Activated CD8-positive, alpha-beta memory T cell treated with anti-CD3 and anti-CD28 coated beads, Interleukin-2, amount 50 U/mL, for 24 hours (primary cell): ENCODE measurements at regions not wholly inside any gene's neighbourhood (a gene's known extent, or its start where the extent isn't known, plus 50 kb on each side); places are given as distances from the start of the nearest gene placed in this dataset.
"Not testable (repeated sequence)": the region's sequence is repeated elsewhere in the genome, so short reads cannot be mapped to it uniquely, and the experiment has no call there.

Experiments used
- DNase-seq: peaks from one replicate; pipeline ENCODE4 v3.0.0-alpha.2; 2020; ENCODE audit errors: extremely low read depth

DNA sequence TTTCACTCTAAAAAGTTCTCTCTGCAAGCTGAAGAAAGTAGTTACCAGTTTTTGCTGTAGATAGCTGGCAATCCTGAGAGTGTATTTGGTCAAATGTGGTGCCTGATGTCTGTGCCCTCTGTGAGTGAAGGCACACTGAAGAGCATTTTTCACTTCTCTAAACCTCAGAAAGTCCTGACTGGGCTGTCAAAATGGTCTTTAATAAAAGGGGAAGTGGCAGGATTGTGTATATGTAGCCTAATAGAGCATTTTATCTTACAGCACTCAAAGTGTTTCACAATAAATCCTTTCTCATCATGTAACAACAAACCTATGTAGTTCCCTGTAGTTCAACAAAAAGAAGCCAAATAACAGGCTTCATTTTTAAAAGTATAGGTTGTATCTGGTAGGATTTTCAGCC is 1552.3 kb upstream of the SLC39A10 start:
- no peak for DNase-seq

GRCh38 chr2:194103941-194104659 is 1552.9 kb upstream of the SLC39A10 start:
- no peak for DNase-seq

GRCh38 chr2:194102546-194102945 is 1554.5 kb upstream of the SLC39A10 start:
- DNase-seq = no peak

DNA sequence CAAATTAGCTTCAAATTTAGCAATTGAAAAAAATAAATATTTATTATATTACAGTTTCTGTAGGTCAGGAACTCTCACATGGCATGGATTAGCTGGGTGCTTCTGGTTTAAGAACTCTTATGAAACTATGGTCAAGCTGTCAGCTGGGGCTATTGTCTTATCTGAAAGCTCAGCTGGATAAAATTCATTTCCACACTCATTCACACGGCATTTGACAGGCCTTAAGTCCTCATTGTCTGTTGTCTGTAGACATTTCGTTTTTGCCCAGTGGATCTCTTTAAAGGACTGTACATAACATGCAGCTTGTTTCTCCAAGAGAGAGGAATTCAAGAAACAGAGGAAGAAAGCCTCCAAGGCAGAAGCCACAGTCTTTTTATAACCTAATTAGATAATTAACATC is 1556.8 kb upstream of the SLC39A10 start:
- DNase-seq = no peak

GRCh38 chr2:194096402-194096801 is 1560.6 kb upstream of the SLC39A10 start:
- no peak for DNase-seq

DNA sequence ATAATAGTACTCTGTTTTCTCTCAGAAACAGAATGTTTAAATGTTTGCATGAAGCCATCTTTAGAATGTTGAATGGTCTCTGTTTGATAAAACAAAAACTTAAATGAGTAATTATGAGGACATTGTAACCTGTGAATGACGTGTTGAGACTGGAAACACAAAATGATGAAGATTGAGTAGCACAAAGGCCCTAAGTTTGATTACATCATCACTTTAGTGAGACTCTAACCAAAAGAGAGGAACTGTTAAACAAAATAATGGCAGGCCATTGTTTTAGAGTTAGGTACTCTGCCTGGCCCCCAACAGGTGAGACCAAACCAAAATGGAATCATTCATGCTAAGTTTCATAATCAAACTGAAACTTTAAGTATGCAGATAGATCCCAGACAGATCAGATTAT is 1561.7 kb upstream of the SLC39A10 start:
- no peak for DNase-seq

DNA sequence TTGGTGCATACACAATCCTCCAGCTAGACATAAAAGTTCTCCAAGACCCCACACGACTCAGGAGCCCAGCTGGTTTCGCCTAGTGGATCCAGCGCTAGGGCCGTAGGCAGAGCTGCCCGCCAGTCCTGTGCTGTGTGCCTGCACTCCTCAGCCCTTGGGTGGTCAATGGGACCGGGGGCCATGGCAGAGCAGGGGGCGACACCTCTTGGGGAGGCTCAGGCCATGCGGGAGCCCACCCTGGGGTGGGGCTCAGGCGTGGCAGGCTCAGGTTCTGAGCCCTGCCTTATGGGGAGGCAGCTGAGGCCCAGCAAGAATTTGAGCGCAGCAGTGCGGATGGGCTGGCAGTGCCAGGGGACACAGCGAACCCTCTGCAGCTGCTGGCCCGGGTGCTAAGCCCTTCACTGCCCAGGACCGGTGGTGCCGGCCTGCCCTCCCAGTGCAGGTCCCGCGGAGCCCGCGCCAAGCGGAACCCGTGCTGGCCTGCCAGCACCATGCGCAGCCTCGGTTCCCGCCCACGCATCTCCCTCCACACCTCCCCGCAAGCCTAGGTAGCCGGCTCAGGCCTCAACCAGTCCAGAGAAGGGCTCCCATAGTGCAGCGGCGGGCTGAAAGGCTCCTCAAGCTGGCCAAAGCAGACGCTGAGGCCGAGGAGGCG is 1566.6 kb upstream of the SLC39A10 start:
- no peak for DNase-seq

GRCh38 chr2:194087089-194087958 is 1569.7 kb upstream of the SLC39A10 start:
- DNase-seq = no peak

DNA sequence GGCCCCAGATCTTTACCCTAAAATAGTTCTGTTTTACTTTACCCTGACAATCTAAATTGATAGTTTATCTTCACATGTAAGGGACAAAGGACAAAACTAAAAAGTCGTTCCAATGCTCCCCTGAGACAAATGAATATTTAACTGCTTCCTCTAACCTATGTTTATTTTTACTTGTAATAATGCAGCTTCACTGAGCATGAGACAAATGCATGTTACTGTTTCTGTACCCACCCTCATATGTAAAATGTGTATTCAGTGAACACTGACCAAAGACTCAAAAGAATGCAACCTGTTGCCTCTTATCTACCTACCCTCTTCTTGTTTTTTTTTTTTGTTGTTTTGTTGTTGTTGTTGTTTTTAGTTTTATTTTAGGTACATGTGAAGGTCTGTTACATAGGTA is 1570.9 kb upstream of the SLC39A10 start:
- DNase-seq = no peak

DNA sequence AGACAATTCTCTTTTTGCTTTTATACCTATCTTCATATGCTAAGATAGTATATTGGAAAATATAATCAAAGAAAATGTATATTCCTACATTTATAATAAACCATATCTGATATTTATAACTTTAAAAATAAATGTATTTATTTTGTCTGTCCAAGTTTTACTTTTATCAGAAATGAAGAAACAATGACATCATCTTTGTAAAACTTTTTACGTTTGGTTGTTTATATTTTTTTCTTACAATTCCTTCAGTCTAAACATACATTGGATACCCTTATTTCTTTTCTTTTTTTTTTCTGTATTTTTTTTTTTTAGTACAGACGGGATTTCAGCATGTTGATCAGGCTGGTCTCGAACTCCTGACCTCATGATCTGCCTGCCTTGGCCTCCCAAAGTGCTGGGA is 1577.0 kb upstream of the SLC39A10 start:
- DNase-seq = no peak

GRCh38 chr2:194077366-194077765 is 1579.7 kb upstream of the SLC39A10 start:
- DNase-seq = no peak

DNA sequence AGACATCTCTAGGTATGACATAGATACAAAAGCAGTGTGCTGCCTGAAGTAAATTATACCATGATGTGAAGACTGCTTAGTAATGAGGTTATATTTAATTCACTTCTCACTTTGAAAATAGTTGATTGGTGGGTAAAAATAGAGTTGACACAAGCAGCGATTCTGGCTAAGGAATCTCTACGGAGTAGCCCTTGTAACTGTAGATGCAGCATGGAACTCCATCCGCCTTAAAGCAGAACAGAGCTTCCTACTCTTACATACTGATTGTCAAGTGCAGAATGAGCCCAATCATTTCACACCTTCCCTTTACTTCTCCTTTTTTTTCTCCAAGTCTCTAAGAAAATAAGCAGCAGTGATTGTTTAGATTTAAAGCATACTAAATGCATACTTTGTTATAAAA is 1594.6 kb upstream of the SLC39A10 start:
- DNase-seq = no peak

GRCh38 chr2:194060269-194060668 is 1596.8 kb upstream of the SLC39A10 start:
- DNase-seq = no peak

DNA sequence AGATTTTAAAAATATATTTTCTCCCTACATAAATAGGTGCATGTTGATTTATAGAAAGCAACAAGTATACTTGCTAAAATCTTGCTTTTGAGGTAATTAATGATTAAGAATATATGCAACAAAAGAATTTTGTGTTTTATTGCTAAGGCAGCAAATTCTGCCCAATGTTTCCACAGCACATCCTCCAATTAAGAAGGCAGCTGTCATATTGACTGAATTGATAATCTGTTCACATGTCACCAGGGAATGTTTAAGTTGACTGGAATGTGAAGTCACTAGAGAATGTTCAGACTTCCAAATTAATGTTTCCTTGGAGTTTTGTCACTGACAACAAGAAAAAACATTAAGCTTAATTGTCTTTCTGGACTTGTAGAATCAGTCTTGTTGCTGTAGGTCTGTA is 1602.7 kb upstream of the SLC39A10 start:
- DNase-seq = no peak

DNA sequence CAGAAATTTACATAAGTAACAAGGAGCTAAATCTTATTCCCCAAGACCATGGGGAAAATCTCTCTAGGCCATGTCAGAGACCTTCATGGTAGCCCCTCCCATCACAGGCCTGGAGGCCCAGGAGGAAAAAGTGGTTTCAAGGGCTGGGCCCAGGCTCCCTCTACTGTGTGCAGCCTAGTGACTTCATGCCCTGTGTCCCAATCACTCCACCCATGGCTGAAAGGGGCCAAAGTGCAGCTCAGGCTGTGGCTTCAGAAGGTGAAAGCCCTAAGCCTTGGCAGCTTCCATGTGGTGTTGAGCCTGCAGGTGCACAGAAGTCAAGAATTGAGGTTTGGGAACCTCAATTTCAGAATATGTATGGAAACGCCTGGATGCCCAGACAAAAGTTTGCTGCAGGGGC is 1612.7 kb upstream of the SLC39A10 start:
- DNase-seq = no peak

DNA sequence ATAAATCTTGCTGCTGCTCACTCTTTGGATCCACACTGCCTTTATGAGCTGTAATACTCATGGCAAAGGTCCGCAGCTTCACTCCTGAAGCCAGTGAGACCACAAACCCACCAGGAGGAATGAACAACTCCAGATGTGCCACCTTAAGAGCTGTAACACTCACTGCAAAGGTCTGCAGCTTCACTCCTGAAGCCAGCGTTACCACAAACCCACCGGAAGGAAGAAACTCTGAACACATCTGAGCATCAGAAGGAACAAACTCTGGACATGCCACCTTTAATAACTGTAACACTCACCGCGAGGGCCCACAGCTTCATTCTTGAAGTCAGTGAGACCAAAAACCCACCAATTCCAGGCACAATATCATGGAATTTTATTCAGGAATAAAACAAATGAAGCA is 1635.9 kb upstream of the SLC39A10 start:
- not testable (repeated sequence) for DNase-seq

DNA sequence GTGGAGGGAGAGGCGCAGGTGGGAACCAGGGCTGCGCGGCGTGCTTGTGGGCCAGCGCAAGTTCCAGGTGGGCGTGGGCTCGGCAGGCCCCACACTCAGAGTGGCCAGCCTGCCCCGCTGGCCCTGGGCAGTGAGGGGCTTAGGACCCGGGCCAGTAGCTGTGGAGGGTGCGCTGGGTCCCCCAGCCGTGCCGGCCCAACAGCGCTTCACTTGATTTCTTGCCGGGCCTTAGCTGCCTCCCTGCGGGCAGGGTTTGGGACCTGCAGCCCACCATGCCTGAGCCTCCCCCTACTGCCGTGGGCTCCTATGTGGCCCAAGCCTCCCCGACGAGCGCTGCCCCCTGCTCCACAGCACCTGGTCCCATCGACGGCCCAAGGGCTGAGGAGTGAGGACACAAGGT is 1636.9 kb upstream of the SLC39A10 start:
- DNase-seq = no peak

GRCh38 chr2:194015751-194016150 is 1641.3 kb upstream of the SLC39A10 start:
- DNase-seq = no peak

DNA sequence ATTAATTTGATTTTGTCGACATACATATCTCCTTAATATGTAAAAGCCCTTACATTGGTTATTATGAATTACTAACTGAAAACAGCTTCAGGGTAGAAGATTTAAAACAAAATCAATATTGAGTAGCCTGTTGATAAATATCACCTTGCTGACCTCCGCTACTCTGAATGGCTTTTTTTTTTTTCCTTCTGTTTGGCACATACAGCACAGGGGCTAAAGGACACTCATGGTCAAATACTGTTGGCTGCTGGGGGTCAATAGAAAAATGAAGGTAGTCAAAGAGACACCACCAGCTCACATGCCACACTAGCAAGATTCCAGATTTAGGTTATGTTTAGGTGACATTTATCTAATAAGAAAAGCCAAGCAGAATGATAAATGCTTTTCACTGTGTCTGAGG is 1642.4 kb upstream of the SLC39A10 start:
- no peak for DNase-seq

DNA sequence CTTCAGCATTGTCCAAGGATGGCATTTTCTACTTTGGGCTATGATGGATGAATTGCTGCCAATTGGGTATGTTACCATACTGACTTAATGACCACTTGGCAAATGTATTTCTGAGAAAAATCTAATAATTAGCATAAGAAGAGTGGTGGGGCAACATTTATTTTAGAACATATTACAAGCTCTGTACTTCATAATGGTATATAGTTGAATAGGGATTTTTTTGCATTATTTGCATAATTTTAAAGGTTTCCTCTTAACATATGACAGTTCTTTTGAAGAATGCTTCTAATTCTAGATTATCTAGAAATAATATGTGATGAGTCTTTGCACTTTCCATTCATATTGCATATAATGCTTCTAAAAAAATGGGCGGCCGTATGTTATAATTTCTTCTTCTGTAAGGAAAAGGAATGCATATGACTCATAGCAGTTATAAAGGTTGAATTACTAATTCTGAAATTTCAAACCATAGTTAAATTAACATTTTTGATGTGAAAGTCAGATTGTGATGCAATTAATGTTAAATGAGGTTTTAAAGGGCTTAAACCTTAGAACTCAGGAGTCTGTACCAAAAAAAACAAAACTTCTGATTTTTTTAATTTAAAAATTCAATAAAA is 1652.3 kb upstream of the SLC39A10 start:
- no peak for DNase-seq

DNA sequence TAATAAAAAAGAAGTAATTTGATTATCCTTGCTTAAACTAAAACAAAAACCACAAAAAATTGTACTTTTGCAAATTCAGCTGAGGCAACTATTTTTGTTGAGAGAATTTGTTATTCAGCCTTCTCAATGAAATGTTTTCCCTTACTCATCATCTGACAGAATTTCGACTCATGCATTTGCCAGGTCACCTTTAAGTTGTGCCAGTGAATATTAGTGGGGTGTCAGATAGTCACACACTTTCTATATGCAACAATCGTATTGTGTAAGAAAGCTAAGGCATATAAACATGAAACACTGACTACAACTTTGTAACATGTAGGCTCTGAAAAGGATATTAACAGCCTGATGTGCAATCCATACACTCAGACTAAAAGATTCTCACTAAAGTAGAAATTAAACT is 1653.1 kb upstream of the SLC39A10 start:
- DNase-seq = no peak

GRCh38 chr2:194002699-194003368 is 1654.2 kb upstream of the SLC39A10 start:
- no peak for DNase-seq
